Stomach smooth muscle (tissue), 2 donors: ENCODE measurements at regions not wholly inside any gene's neighbourhood (a gene's known extent, or its start where the extent isn't known, plus 50 kb on each side); places are given as distances from the start of the nearest gene placed in this dataset.

Source experiments
- H3K27ac ChIP-seq: one replicate; pipeline ENCODE4 v1.7.0; 2013; ENCODE audit warnings: mild to moderate bottlenecking, low read length, inconsistent platforms
- H3K27me3 ChIP-seq, 2 donors: one replicate each; pipeline ENCODE4 v1.7.0; 2013; ENCODE audit warnings: low read length in 2 of 2; ENCODE audit not compliant: insufficient read depth in 2 of 2, control insufficient read depth in 1 of 2
- H3K36me3 ChIP-seq, 2 donors: one replicate each; pipeline ENCODE4 v1.7.0; 2013; ENCODE audit warnings: low read length in 2 of 2; ENCODE audit not compliant: control insufficient read depth in 2 of 2, insufficient read depth in 2 of 2
- H3K4me1 ChIP-seq: one replicate; pipeline ENCODE4 v1.7.0; 2013; ENCODE audit warnings: low read length; ENCODE audit not compliant: control insufficient read depth, insufficient read depth
- H3K4me3 ChIP-seq, 2 donors: one replicate each; pipeline ENCODE4 v1.7.0; 2013; ENCODE audit warnings: low read length in 2 of 2
- H3K9ac ChIP-seq, 2 donors: one replicate each; pipeline ENCODE4 v1.7.0; 2013; ENCODE audit warnings: low read length in 2 of 2, mild to moderate bottlenecking in 1 of 2
- H3K9me3 ChIP-seq, 2 donors: one replicate each; pipeline ENCODE4 v1.7.0; 2013; ENCODE audit warnings: low read length in 2 of 2; ENCODE audit not compliant: control insufficient read depth in 2 of 2
- donor health status: healthy.
- donor health status: Pancreatic carcinoma.

GRCh38 chr14:98237939-98238338 lies 1034.1 kb downstream of the BCL11B start:
- Histone ChIP-seq H3K4me1 (no peaks in the 10 kb centered on the region), H3K4me3 (no peak overlapping the region), H3K36me3 (no peaks in the 10 kb centered on the region), H3K9me3 (peaks cover 0 to 4% of the 10 kb centered on the region in 2 donors), H3K27me3 (peaks cover 0 to 2% of the 10 kb centered on the region in 2 donors), H3K9ac (no peak overlapping the region), H3K27ac (no peak overlapping the region)

- Histone ChIP-seq H3K9ac (no peak overlapping the region), H3K27me3 (peaks cover 2% of the 10 kb centered on the region in 2 donors), H3K4me3 (no peak overlapping the region), H3K36me3 (no peaks in the 10 kb centered on the region), H3K9me3 (peaks cover 0 to 4% of the 10 kb centered on the region in 2 donors), H3K4me1 (no peaks in the 10 kb centered on the region), H3K27ac (no peak overlapping the region)
Measured at GRCh38 chr14:98240376-98240775, 1031.6 kb downstream of the BCL11B start.

- Histone ChIP-seq H3K27ac (no peak overlapping the region), H3K9me3 (no peaks in the 10 kb centered on the region), H3K36me3 (no peaks in the 10 kb centered on the region), H3K27me3 (peaks cover 2% of the 10 kb centered on the region in 2 donors), H3K4me1 (no peaks in the 10 kb centered on the region), H3K9ac (no peak overlapping the region), H3K4me3 (no peak overlapping the region)
Measured at GRCh38 chr14:98242903-98243302, 1029.1 kb downstream of the BCL11B start.

- H3K4me3 ChIP-seq: no peak overlapping the region
- no peaks in the 10 kb centered on the region for H3K4me1 ChIP-seq
- no peak overlapping the region for H3K27ac ChIP-seq
- no peaks in the 10 kb centered on the region for H3K36me3 ChIP-seq
- H3K27me3 ChIP-seq: peaks cover under 1 to 2% of the 10 kb centered on the region in 2 donors
- H3K9ac ChIP-seq: no peak overlapping the region
- H3K9me3 ChIP-seq: no peaks in the 10 kb centered on the region
Measured at GRCh38 chr14:98243332-98243731, 1028.7 kb downstream of the BCL11B start.

GRCh38 chr14:98244162-98244948 lies 1027.6 kb downstream of the BCL11B start:
- Histone ChIP-seq H3K4me3 (no peak overlapping the region), H3K9ac (no peak overlapping the region), H3K9me3 (no peaks in the 10 kb centered on the region), H3K4me1 (no peaks in the 10 kb centered on the region), H3K36me3 (no peaks in the 10 kb centered on the region), H3K27ac (no peak overlapping the region), H3K27me3 (peaks cover 0 to 2% of the 10 kb centered on the region in 2 donors)

GRCh38 chr14:98244966-98245569 lies 1026.9 kb downstream of the BCL11B start:
- no peak overlapping the region for H3K27ac ChIP-seq
- no peak overlapping the region for H3K4me3 ChIP-seq
- H3K9me3 ChIP-seq: no peaks in the 10 kb centered on the region
- H3K36me3 ChIP-seq: no peaks in the 10 kb centered on the region
- H3K4me1 ChIP-seq: no peaks in the 10 kb centered on the region
- peaks cover 0 to 2% of the 10 kb centered on the region in 2 donors for H3K27me3 ChIP-seq
- H3K9ac ChIP-seq: no peak overlapping the region

GRCh38 chr14:98249057-98249456 lies 1022.9 kb downstream of the BCL11B start:
- Histone ChIP-seq H3K27me3 (peaks cover 0 to 3% of the 10 kb centered on the region in 2 donors), H3K9me3 (no peaks in the 10 kb centered on the region), H3K4me3 (no peak overlapping the region), H3K4me1 (no peaks in the 10 kb centered on the region), H3K36me3 (no peaks in the 10 kb centered on the region), H3K27ac (no peak overlapping the region), H3K9ac (no peak overlapping the region)

GRCh38 chr14:98249476-98249875 lies 1022.5 kb downstream of the BCL11B start:
- Histone ChIP-seq H3K9ac (no peak overlapping the region), H3K27me3 (peaks cover 0 to 3% of the 10 kb centered on the region in 2 donors), H3K4me1 (no peaks in the 10 kb centered on the region), H3K4me3 (no peak overlapping the region), H3K9me3 (no peaks in the 10 kb centered on the region), H3K27ac (no peak overlapping the region), H3K36me3 (no peaks in the 10 kb centered on the region)

GRCh38 chr14:98252820-98253219 lies 1019.2 kb downstream of the BCL11B start:
- H3K4me1 ChIP-seq: no peaks in the 10 kb centered on the region
- peaks cover 0 to 3% of the 10 kb centered on the region in 2 donors for H3K27me3 ChIP-seq
- no peak overlapping the region for H3K27ac ChIP-seq
- no peaks in the 10 kb centered on the region for H3K36me3 ChIP-seq
- H3K9me3 ChIP-seq: no peaks in the 10 kb centered on the region
- H3K9ac ChIP-seq: no peak overlapping the region
- H3K4me3 ChIP-seq: no peak overlapping the region

- no peak overlapping the region for H3K9ac ChIP-seq
- peaks cover 0 to 4% of the 10 kb centered on the region in 2 donors for H3K27me3 ChIP-seq
- H3K4me3 ChIP-seq: no peak overlapping the region
- H3K4me1 ChIP-seq: no peaks in the 10 kb centered on the region
- H3K27ac ChIP-seq: no peak overlapping the region
- peaks cover 0 to 2% of the 10 kb centered on the region in 2 donors for H3K9me3 ChIP-seq
- H3K36me3 ChIP-seq: no peaks in the 10 kb centered on the region
Measured at GRCh38 chr14:98259881-98260280, 1012.1 kb downstream of the BCL11B start.

- Histone ChIP-seq H3K36me3 (no peaks in the 10 kb centered on the region), H3K27ac (no peak overlapping the region), H3K4me3 (no peak overlapping the region), H3K27me3 (peaks cover 0 to 4% of the 10 kb centered on the region in 2 donors), H3K9me3 (peaks cover 0 to 2% of the 10 kb centered on the region in 2 donors), H3K4me1 (no peaks in the 10 kb centered on the region), H3K9ac (no peak overlapping the region)
Measured at GRCh38 chr14:98262566-98262965, 1009.4 kb downstream of the BCL11B start.
